Sigmoid colon (tissue), 4 donors: ENCODE measurements at regions not wholly inside any gene's neighbourhood (a gene's known extent, or its start where the extent isn't known, plus 50 kb on each side); places are given as distances from the start of the nearest gene placed in this dataset.

Experiments used
- CTCF ChIP-seq, 4 experiments: fragments of 450-650 bp in 3 of 4; fragments of 200-600 bp in 1 of 4; IDR thresholded peaks; one replicate each; pipeline ENCODE4 v1.5.1; 2016 to 2019; ENCODE audit warnings: antibody characterized with exemption in 4 of 4, mild to moderate bottlenecking in 3 of 4, moderate library complexity in 2 of 4
- POLR2A ChIP-seq, 2 donors: fragments of 450-650 bp; IDR thresholded peaks; one replicate each; pipeline ENCODE4 v1.6.1; 2016; ENCODE audit warnings: antibody characterized with exemption in 2 of 2, mild to moderate bottlenecking in 2 of 2, moderate library complexity in 2 of 2
- POLR2AphosphoS5 ChIP-seq, 4 donors: sonication (generic); formaldehyde crosslinking; IDR thresholded peaks; one replicate each; pipeline ENCODE4 v1.6.1; 2017; ENCODE audit warnings: antibody characterized with exemption in 4 of 4

- TF ChIP-seq CTCF (IDR thresholded peaks at IDR 0.05) (no peak), POLR2AphosphoS5 (IDR thresholded peaks at IDR 0.05) (no peak), POLR2A (IDR thresholded peaks at IDR 0.05) (no peak)
Observed at GRCh38 chr2:144041612-144042011, 478.3 kb downstream of the ZEB2 start.
